Activated CD4-positive, alpha-beta T cell treated with anti-CD3 and anti-CD28 coated beads, Interleukin-2, Interleukin-6, amounts not matched to agents 100 ng/mL and 50 ng/mL, durations not matched to agents 16 hours and 8 hours (primary cell): ENCODE measurements at regions not wholly inside any gene's neighbourhood (a gene's known extent, or its start where the extent isn't known, plus 50 kb on each side); places are given as distances from the start of the nearest gene placed in this dataset.
"Not testable (repeated sequence)": the region's sequence is repeated elsewhere in the genome, so short reads cannot be mapped to it uniquely, and the experiment has no call there.

Experiments used
- DNase-seq: peaks from one replicate; pipeline ENCODE4 v3.0.0-alpha.2; 2020

- no peak for DNase-seq
Observed at GRCh38 chr7:81111358-81111757, 192.5 kb upstream of the SEMA3C start.

- DNase-seq = no peak
Observed at GRCh38 chr7:81110673-81111072, 191.8 kb upstream of the SEMA3C start.

GRCh38 chr7:81098213-81098612 is 179.4 kb upstream of the SEMA3C start:
- DNase-seq = no peak

- no peak for DNase-seq
Observed at GRCh38 chr7:81094952-81095351, 176.1 kb upstream of the SEMA3C start.

GRCh38 chr7:81081616-81082015 is 162.8 kb upstream of the SEMA3C start:
- no peak for DNase-seq

- DNase-seq = no peak
Observed at GRCh38 chr7:81080553-81080952, 161.7 kb upstream of the SEMA3C start.

- DNase-seq = no peak
Observed at GRCh38 chr7:81079746-81080145, 160.9 kb upstream of the SEMA3C start.

- DNase-seq = no peak
Observed at GRCh38 chr7:81075150-81075549, 156.3 kb upstream of the SEMA3C start.

- no peak for DNase-seq
Observed at GRCh38 chr7:81074406-81074805, 155.6 kb upstream of the SEMA3C start.

GRCh38 chr7:81073931-81074251 is 155.0 kb upstream of the SEMA3C start:
- no peak for DNase-seq

- DNase-seq = no peak
Observed at GRCh38 chr7:81070956-81071355, 152.1 kb upstream of the SEMA3C start.

GRCh38 chr7:81066797-81067196 is 147.9 kb upstream of the SEMA3C start:
- DNase-seq = no peak

- DNase-seq = no peak
Observed at GRCh38 chr7:81064426-81064825, 145.6 kb upstream of the SEMA3C start.

GRCh38 chr7:81062755-81063154 is 143.9 kb upstream of the SEMA3C start:
- DNase-seq = no peak

- DNase-seq = not testable (repeated sequence)
Observed at GRCh38 chr7:81057469-81057868, 138.6 kb upstream of the SEMA3C start.

GRCh38 chr7:81053623-81054022 is 134.8 kb upstream of the SEMA3C start:
- DNase-seq = no peak

GRCh38 chr7:81051811-81052413 is 133.1 kb upstream of the SEMA3C start:
- DNase-seq = no peak

- DNase-seq = no peak
Observed at GRCh38 chr7:81045491-81046030, 126.7 kb upstream of the SEMA3C start.

GRCh38 chr7:81042646-81043045 is 123.8 kb upstream of the SEMA3C start:
- DNase-seq = not testable (repeated sequence)

- no peak for DNase-seq
Observed at GRCh38 chr7:81040496-81040895, 121.6 kb upstream of the SEMA3C start.

- DNase-seq = no peak
Observed at GRCh38 chr7:81036871-81037270, 118.0 kb upstream of the SEMA3C start.

GRCh38 chr7:81036057-81036456 is 117.2 kb upstream of the SEMA3C start:
- no peak for DNase-seq

- no peak for DNase-seq
Observed at GRCh38 chr7:81031996-81032395, 113.1 kb upstream of the SEMA3C start.

- no peak for DNase-seq
Observed at GRCh38 chr7:81031243-81031642, 112.4 kb upstream of the SEMA3C start.

GRCh38 chr7:81030472-81030871 is 111.6 kb upstream of the SEMA3C start:
- no peak for DNase-seq
